Iris pigment epithelial cell (primary cell): ENCODE measurements at regions not wholly inside any gene's neighbourhood (a gene's known extent, or its start where the extent isn't known, plus 50 kb on each side); places are given as distances from the start of the nearest gene placed in this dataset.
A peak's percentile ranks its signal among the peaks of the same experiment; 100 is the strongest.

Experiments
- DNase-seq: peaks from one replicate; pipeline ENCODE4 v3.0.0-alpha.2; 2011; ENCODE audit warnings: low read depth

GRCh38 chr9:14517154-14517906, 175.9 kb downstream of the ZDHHC21 start:
- no peak for DNase-seq

GRCh38 chr9:14516656-14517055, 176.6 kb downstream of the ZDHHC21 start:
- no peak for DNase-seq

- DNase-seq, result no peak
Observed at GRCh38 chr9:14515571-14516198, 177.5 kb downstream of the ZDHHC21 start.

GRCh38 chr9:14515049-14515448, 178.2 kb downstream of the ZDHHC21 start:
- DNase-seq, result no peak

- DNase-seq, result no peak
Observed at GRCh38 chr9:14512942-14513341, 180.3 kb downstream of the ZDHHC21 start.

GRCh38 chr9:14511452-14511851, 181.8 kb downstream of the ZDHHC21 start:
- DNase-seq, result peak; percentile 22

GRCh38 chr9:14508884-14509283, 184.3 kb downstream of the ZDHHC21 start:
- DNase-seq, result no peak

GRCh38 chr9:14501366-14501765, 187.4 kb upstream of the NFIB start:
- no peak for DNase-seq

- DNase-seq, result no peak
Observed at GRCh38 chr9:14500705-14501104, 186.8 kb upstream of the NFIB start.

GRCh38 chr9:14499976-14500375, 186.0 kb upstream of the NFIB start:
- no peak for DNase-seq

GRCh38 chr9:14498824-14499223, 184.9 kb upstream of the NFIB start:
- DNase-seq, result no peak

- DNase-seq, result no peak
Observed at GRCh38 chr9:14497476-14497875, 183.5 kb upstream of the NFIB start.

- DNase-seq, result no peak
Observed at GRCh38 chr9:14488421-14489190, 174.7 kb upstream of the NFIB start.

- DNase-seq, result no peak
Observed at GRCh38 chr9:14487547-14488185, 173.7 kb upstream of the NFIB start.

GRCh38 chr9:14485366-14485765, 171.4 kb upstream of the NFIB start:
- peak; percentile 24 for DNase-seq

- no peak for DNase-seq
Observed at GRCh38 chr9:14482856-14483255, 168.9 kb upstream of the NFIB start.

GRCh38 chr9:14480526-14480925, 166.6 kb upstream of the NFIB start:
- DNase-seq, result no peak

- DNase-seq, result no peak
Observed at GRCh38 chr9:14479163-14479560, 165.2 kb upstream of the NFIB start.

GRCh38 chr9:14478175-14479162, 164.5 kb upstream of the NFIB start:
- DNase-seq, result no peak

- no peak for DNase-seq
Observed at GRCh38 chr9:14471041-14471440, 157.1 kb upstream of the NFIB start.

GRCh38 chr9:14467675-14468374, 153.9 kb upstream of the NFIB start:
- peak; percentile 2 for DNase-seq
